Keratinocyte (primary cell): ENCODE measurements at regions not wholly inside any gene's neighbourhood (a gene's known extent, or its start where the extent isn't known, plus 50 kb on each side); places are given as distances from the start of the nearest gene placed in this dataset.

Experiments
- DNase-seq: peaks from one replicate; pipeline ENCODE4 v3.0.0-alpha.2; 2011; ENCODE audit warnings: low read depth, missing footprints, low spot score
- FAIRE-seq: peaks from 2 replicates; lab custom pipeline; 2011; peaks lifted over from hg19 to GRCh38; lab: Jason Lieb, UNC
- H2AFZ ChIP-seq: 2 replicates; pipeline ENCODE4 v1.6.0; 2012; ENCODE audit warnings: low read length, control low read depth, inconsistent platforms; ENCODE audit not compliant: control insufficient read depth
- H3K27ac ChIP-seq: 2 replicates; pipeline ENCODE4 v1.5.1; 2011; ENCODE audit warnings: low read length; ENCODE audit not compliant: control insufficient read depth, insufficient read depth
- H3K27me3 ChIP-seq: 3 replicates; pipeline ENCODE4 v1.6.0; 2011; ENCODE audit warnings: low read length; ENCODE audit not compliant: control insufficient read depth, insufficient read depth; ENCODE audit errors: extremely low read depth
- H3K36me3 ChIP-seq, 2 experiments: 2 replicates in 1 of 2; 3 replicates in 1 of 2; pipeline ENCODE4 v1.5.1; 2011; ENCODE audit warnings: low read length in 2 of 2, mild to moderate bottlenecking in 1 of 2; ENCODE audit not compliant: control insufficient read depth in 2 of 2, insufficient read depth in 2 of 2; ENCODE audit errors: extremely low read depth in 1 of 2
- H3K4me1 ChIP-seq: 3 replicates; pipeline ENCODE4 v1.5.1; 2011; ENCODE audit warnings: low read length; ENCODE audit not compliant: control insufficient read depth, insufficient read depth; ENCODE audit errors: extremely low read depth
- H3K4me2 ChIP-seq: 3 replicates; pipeline ENCODE4 v1.6.0; 2011; ENCODE audit warnings: low read depth, low read length; ENCODE audit not compliant: control insufficient read depth, insufficient read depth; ENCODE audit errors: extremely low read depth
- H3K4me3 ChIP-seq, 3 experiments: fragments of 200-600 bp in 1 of 3; sonication (generic) in 1 of 3; 2 replicates in 2 of 3; 3 replicates in 1 of 3; pipeline ENCODE4 v1.5.1; 2011 to 2016; ENCODE audit warnings: low read length in 3 of 3, mild to moderate bottlenecking in 3 of 3, control low read depth in 2 of 3, inconsistent platforms in 1 of 3, low read depth in 1 of 3, mixed read lengths in 1 of 3, mixed run types in 1 of 3, moderate library complexity in 1 of 3; ENCODE audit not compliant: control insufficient read depth in 2 of 3, insufficient read depth in 2 of 3; ENCODE audit errors: extremely low read depth in 1 of 3
- H3K79me2 ChIP-seq: 2 replicates; pipeline ENCODE4 v1.6.0; 2012; ENCODE audit warnings: low read length; ENCODE audit not compliant: control insufficient read depth, insufficient read depth
- H3K9ac ChIP-seq: 3 replicates; pipeline ENCODE4 v1.6.0; 2011; ENCODE audit warnings: low read length; ENCODE audit not compliant: control insufficient read depth, insufficient read depth; ENCODE audit errors: extremely low read depth
- H3K9me1 ChIP-seq: 3 replicates; pipeline ENCODE4 v1.6.0; 2011; ENCODE audit warnings: low read length; ENCODE audit not compliant: control insufficient read depth, insufficient read depth; ENCODE audit errors: extremely low read depth
- H3K9me3 ChIP-seq: 2 replicates; pipeline ENCODE4 v1.5.1; 2012; ENCODE audit warnings: low read depth, low read length; ENCODE audit not compliant: control insufficient read depth
- H4K20me1 ChIP-seq: 3 replicates; pipeline ENCODE4 v1.6.0; 2011; ENCODE audit warnings: low read length; ENCODE audit not compliant: control insufficient read depth, insufficient read depth; ENCODE audit errors: extremely low read depth
- CTCF ChIP-seq, 3 experiments: IDR thresholded peaks in 1 of 3; conservative IDR thresholded peaks in 1 of 3; optimal IDR thresholded peaks in 1 of 3; 2 replicates in 2 of 3; 3 replicates in 1 of 3; pipeline versions ENCODE3 to v1.5.1; 2011; ENCODE audit warnings: low read length in 3 of 3, mild to moderate bottlenecking in 3 of 3, moderate library complexity in 2 of 3, control low read depth in 1 of 3, inconsistent platforms in 1 of 3; ENCODE audit not compliant: insufficient read depth in 2 of 3; ENCODE audit errors: extremely low read depth in 1 of 3
- EZH2 ChIP-seq: IDR thresholded peaks from one replicate; pipeline ENCODE4 v1.6.1; 2012; ENCODE audit warnings: inconsistent platforms, mild to moderate bottlenecking, low read length, moderate library complexity
- dilution Hi-C: fragments of 300-500 bp; cut with MboI; formaldehyde crosslinking; loops from one replicate; pipeline ENCODE4 v1.7.0; 2020; ENCODE audit warnings: low sequenced_read_pairs; ENCODE audit not compliant: extremely low pct_ligation_motif_present

GRCh38 chr4:25981749-25982148 lies 67.7 kb downstream of the SMIM20 start:
- no peak for DNase-seq
- TF ChIP-seq EZH2 (no peak), CTCF (optimal IDR thresholded peaks at IDR 0.05 in 1 of 3, IDR thresholded peaks at IDR 0.05 in 1 of 3, conservative IDR thresholded peaks at IDR 0.05 in 1 of 3; ENCODE audit: extremely low read depth in 1 of 3, insufficient read depth in 2 of 3, low read length in 3 of 3) (no peak)
- no peak for FAIRE-seq
- dilution Hi-C loops = no loop called here
- H4K20me1 ChIP-seq = no peaks in the 10 kb centered on the region
- no peak overlapping the region for H3K9ac ChIP-seq
- no peaks in the 10 kb centered on the region for H3K79me2 ChIP-seq
- H3K4me2 ChIP-seq = no peak overlapping the region
- peaks cover 5% of the 10 kb centered on the region for H3K27me3 ChIP-seq
- no peaks in the 10 kb centered on the region for H3K9me3 ChIP-seq
- H3K9me1 ChIP-seq = no peaks in the 10 kb centered on the region
- no peak overlapping the region for H3K4me3 ChIP-seq
- no peak overlapping the region for H2AFZ ChIP-seq
- no peaks in the 10 kb centered on the region for H3K4me1 ChIP-seq
- H3K27ac ChIP-seq = no peak overlapping the region
- H3K36me3 ChIP-seq = no peaks in the 10 kb centered on the region

GRCh38 chr4:25982962-25983361 lies 68.9 kb downstream of the SMIM20 start:
- no peak overlapping the region for H3K4me3 ChIP-seq
- H4K20me1 ChIP-seq = no peaks in the 10 kb centered on the region
- dilution Hi-C loops = no loop called here
- H3K9me1 ChIP-seq = no peaks in the 10 kb centered on the region
- no peak for FAIRE-seq
- DNase-seq = no peak
- H3K9ac ChIP-seq = no peak overlapping the region
- H3K4me2 ChIP-seq = no peak overlapping the region
- no peak overlapping the region for H3K27ac ChIP-seq
- no peaks in the 10 kb centered on the region for H3K9me3 ChIP-seq
- H3K36me3 ChIP-seq = no peaks in the 10 kb centered on the region
- no peaks in the 10 kb centered on the region for H3K79me2 ChIP-seq
- no peak overlapping the region for H2AFZ ChIP-seq
- TF ChIP-seq CTCF (optimal IDR thresholded peaks at IDR 0.05 in 1 of 3, IDR thresholded peaks at IDR 0.05 in 1 of 3, conservative IDR thresholded peaks at IDR 0.05 in 1 of 3; ENCODE audit: extremely low read depth in 1 of 3, insufficient read depth in 2 of 3, low read length in 3 of 3) = no peak
- no peak for TF ChIP-seq EZH2
- no peaks in the 10 kb centered on the region for H3K4me1 ChIP-seq
- H3K27me3 ChIP-seq = peaks cover 7% of the 10 kb centered on the region
